Mammary epithelial cell (primary cell): ENCODE measurements at regions not wholly inside any gene's neighbourhood (a gene's known extent, or its start where the extent isn't known, plus 50 kb on each side); places are given as distances from the start of the nearest gene placed in this dataset.

Source experiments
- EZH2 ChIP-seq: IDR thresholded peaks from 2 replicates; pipeline ENCODE4 v1.6.1; 2012; ENCODE audit warnings: low read length, inconsistent platforms, borderline replicate concordance
- TF ChIP-seq, protein P1 (sequence below), 2 donors: IDR thresholded peaks in 1 of 2; conservative IDR thresholded peaks in 1 of 2; 2 replicates each; pipeline ENCODE4 v1.5.1; 2011 to 2012; ENCODE audit warnings: inconsistent platforms in 2 of 2, low read length in 2 of 2, mild to moderate bottlenecking in 2 of 2, control low read depth in 1 of 2, low read depth in 1 of 2; ENCODE audit not compliant: insufficient read depth in 1 of 2; ENCODE audit errors: extremely low read depth in 1 of 2

DNA sequence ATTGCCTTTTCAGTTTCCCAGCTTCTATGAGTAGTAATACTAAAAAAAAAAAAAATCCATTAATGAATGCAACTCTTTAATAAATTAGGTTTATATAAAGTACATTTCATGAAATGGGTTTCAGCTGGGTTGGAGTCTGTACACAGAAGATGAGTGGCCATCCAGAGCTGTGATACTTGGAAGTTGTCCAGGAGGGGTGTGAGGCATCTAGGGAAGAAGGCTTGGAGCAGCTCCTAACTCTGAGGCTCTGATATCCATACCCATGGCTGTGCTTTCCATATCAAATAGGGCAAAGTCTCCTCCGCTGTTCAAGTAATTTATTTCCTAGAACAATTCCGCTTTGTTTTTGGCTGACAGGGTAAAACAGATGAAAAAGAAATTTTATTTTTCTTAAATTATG is 423.3 kb upstream of the TENM3 start:
- TF ChIP-seq, protein P1, sequence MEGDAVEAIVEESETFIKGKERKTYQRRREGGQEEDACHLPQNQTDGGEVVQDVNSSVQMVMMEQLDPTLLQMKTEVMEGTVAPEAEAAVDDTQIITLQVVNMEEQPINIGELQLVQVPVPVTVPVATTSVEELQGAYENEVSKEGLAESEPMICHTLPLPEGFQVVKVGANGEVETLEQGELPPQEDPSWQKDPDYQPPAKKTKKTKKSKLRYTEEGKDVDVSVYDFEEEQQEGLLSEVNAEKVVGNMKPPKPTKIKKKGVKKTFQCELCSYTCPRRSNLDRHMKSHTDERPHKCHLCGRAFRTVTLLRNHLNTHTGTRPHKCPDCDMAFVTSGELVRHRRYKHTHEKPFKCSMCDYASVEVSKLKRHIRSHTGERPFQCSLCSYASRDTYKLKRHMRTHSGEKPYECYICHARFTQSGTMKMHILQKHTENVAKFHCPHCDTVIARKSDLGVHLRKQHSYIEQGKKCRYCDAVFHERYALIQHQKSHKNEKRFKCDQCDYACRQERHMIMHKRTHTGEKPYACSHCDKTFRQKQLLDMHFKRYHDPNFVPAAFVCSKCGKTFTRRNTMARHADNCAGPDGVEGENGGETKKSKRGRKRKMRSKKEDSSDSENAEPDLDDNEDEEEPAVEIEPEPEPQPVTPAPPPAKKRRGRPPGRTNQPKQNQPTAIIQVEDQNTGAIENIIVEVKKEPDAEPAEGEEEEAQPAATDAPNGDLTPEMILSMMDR (conservative IDR thresholded peaks at IDR 0.05 in 1 of 2, IDR thresholded peaks at IDR 0.05 in 1 of 2; ENCODE audit: extremely low read depth in 1 of 2, insufficient read depth in 1 of 2, low read depth in 1 of 2, low read length in 2 of 2), result no peak
- no peak for TF ChIP-seq EZH2
